Lower lobe of right lung (tissue), 2 donors: ENCODE measurements at regions not wholly inside any gene's neighbourhood (a gene's known extent, or its start where the extent isn't known, plus 50 kb on each side); places are given as distances from the start of the nearest gene placed in this dataset.

Source experiments
- ATAC-seq, 2 donors: fragments of 200-7000 bp; cut with Tn5 transposase; one replicate each; pipeline ENCODE4 v1.9.1; 2020 to 2022; ENCODE audit warnings: mild to moderate bottlenecking in 2 of 2, moderate library complexity in 2 of 2
- DNase-seq: peaks from one replicate; pipeline ENCODE4 v3.0.0-alpha.2; 2020
- H3K27ac ChIP-seq: fragments of 200-600 bp; one replicate; pipeline ENCODE4 v1.8.0; 2022
- H3K27me3 ChIP-seq: fragments of 200-600 bp; one replicate; pipeline ENCODE4 v1.8.0; 2022; ENCODE audit warnings: low read depth
- H3K36me3 ChIP-seq: fragments of 200-600 bp; one replicate; pipeline ENCODE4 v1.8.0; 2022; ENCODE audit warnings: mild to moderate bottlenecking
- H3K4me1 ChIP-seq: fragments of 200-600 bp; one replicate; pipeline ENCODE4 v1.8.0; 2022
- H3K4me3 ChIP-seq: fragments of 200-600 bp; one replicate; pipeline ENCODE4 v1.8.0; 2022; ENCODE audit warnings: mild to moderate bottlenecking
- H3K9me3 ChIP-seq: fragments of 200-600 bp; one replicate; pipeline ENCODE4 v1.8.0; 2022
- CTCF ChIP-seq: fragments of 200-600 bp; IDR thresholded peaks from one replicate; pipeline ENCODE4 v1.8.0; 2022; ENCODE audit warnings: antibody characterized with exemption, mild to moderate bottlenecking
- intact Hi-C: fragments of 100-400 bp; cut with DNase I; formaldehyde crosslinking; loops from one replicate; pipeline ENCODE4 v1.11.0; 2022
- donor health status: DM: no; HTN: yes; CAD: no; lungs with severe emphysema.

GRCh38 chr7:119783799-119784198, 489.2 kb upstream of the KCND2 start:
- ATAC-seq, result no peak
- no peaks in the 10 kb centered on the region for H3K9me3 ChIP-seq
- no peaks in the 10 kb centered on the region for H3K4me1 ChIP-seq
- H3K27me3 ChIP-seq, result no peaks in the 10 kb centered on the region
- no peak for DNase-seq
- no peak for TF ChIP-seq CTCF
- H3K36me3 ChIP-seq, result no peaks in the 10 kb centered on the region
- H3K27ac ChIP-seq, result no peak overlapping the region
- intact Hi-C loops, result no loop called here
- no peak overlapping the region for H3K4me3 ChIP-seq

GRCh38 chr7:119802147-119802546, 470.8 kb upstream of the KCND2 start:
- Histone ChIP-seq H3K27ac (no peak overlapping the region), H3K36me3 (no peaks in the 10 kb centered on the region), H3K27me3 (no peaks in the 10 kb centered on the region), H3K4me1 (no peaks in the 10 kb centered on the region), H3K4me3 (no peak overlapping the region), H3K9me3 (no peaks in the 10 kb centered on the region)
- ATAC-seq, result no peak
- TF ChIP-seq CTCF, result no peak
- no peak for DNase-seq
- intact Hi-C loops, result no loop called here

DNA sequence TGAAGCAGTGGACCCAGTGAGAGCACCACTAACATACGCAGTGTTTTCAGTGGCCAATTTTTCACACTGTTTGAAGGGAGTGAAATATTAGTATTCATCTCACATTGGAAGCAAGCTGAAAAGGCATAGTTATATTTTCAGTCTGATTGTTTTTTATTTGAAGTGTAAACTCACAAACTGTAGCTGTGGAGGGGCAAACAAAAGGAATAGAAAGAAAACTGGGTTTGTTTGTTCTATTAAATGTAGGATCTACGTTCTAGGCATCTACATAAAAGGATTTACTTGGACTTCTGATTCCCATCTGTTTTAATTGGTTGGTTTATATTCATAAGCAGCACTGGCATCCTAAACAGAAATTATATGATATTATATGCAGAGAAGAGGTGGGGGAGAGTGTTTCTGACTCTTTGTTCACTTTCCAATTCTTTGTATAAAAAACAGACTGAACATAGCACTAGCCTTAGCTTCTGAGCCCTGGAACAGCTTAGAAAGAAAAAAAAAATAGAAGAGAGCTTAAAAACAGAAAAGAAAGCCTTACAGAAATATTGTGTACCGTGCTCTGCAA, 447.8 kb upstream of the KCND2 start:
- Histone ChIP-seq H3K27ac (no peak overlapping the region), H3K4me1 (no peaks in the 10 kb centered on the region), H3K27me3 (no peaks in the 10 kb centered on the region), H3K36me3 (no peaks in the 10 kb centered on the region), H3K4me3 (no peak overlapping the region), H3K9me3 (no peaks in the 10 kb centered on the region)
- DNase-seq, result no peak
- ATAC-seq, result no peak
- TF ChIP-seq CTCF, result no peak
- intact Hi-C loops, result no loop called here

- Histone ChIP-seq H3K27me3 (no peaks in the 10 kb centered on the region), H3K27ac (no peak overlapping the region), H3K9me3 (no peaks in the 10 kb centered on the region), H3K36me3 (no peaks in the 10 kb centered on the region), H3K4me3 (no peak overlapping the region), H3K4me1 (no peaks in the 10 kb centered on the region)
- DNase-seq, result no peak
- TF ChIP-seq CTCF, result no peak
- ATAC-seq, result no peak
- intact Hi-C loops, result no loop called here
Observed at GRCh38 chr7:119826547-119826946, 446.4 kb upstream of the KCND2 start.

- no peak for ATAC-seq
- Histone ChIP-seq H3K4me1 (no peaks in the 10 kb centered on the region), H3K27me3 (no peaks in the 10 kb centered on the region), H3K4me3 (no peak overlapping the region), H3K36me3 (no peaks in the 10 kb centered on the region), H3K9me3 (peaks cover 13% of the 10 kb centered on the region), H3K27ac (no peak overlapping the region)
- intact Hi-C loops, result no loop called here
- DNase-seq, result no peak
- TF ChIP-seq CTCF, result no peak
Observed at GRCh38 chr7:119838444-119838843, 434.5 kb upstream of the KCND2 start.

DNA sequence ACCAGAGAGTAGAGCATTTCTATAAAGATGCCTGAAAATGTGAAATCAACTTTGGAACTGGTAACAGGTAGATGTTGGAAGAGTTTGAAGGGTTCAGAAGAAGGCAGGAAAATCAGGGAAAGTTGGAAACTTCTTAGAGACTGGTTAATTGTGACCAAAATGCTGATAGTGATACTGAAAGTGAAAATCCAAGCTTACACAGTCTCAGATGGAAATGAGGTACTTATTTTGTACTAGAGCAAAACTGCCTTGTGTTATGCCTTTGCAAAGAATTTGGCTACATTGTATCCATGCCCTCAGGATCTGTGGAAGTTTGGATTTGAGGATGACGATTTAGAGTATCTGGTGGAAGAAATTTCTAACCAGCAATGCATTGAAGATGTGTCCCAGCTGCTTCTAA, 430.6 kb upstream of the KCND2 start:
- no peak for TF ChIP-seq CTCF
- H3K27ac ChIP-seq, result no peak overlapping the region
- intact Hi-C loops, result no loop called here
- peaks cover 13% of the 10 kb centered on the region for H3K9me3 ChIP-seq
- H3K27me3 ChIP-seq, result no peaks in the 10 kb centered on the region
- DNase-seq (no peak), ATAC-seq (no peak)
- H3K4me3 ChIP-seq, result no peak overlapping the region
- no peaks in the 10 kb centered on the region for H3K36me3 ChIP-seq
- no peaks in the 10 kb centered on the region for H3K4me1 ChIP-seq
